HL-60/S4 treated with phorbol 12-myristate 13-acetate at 8.2 ng/mL for 4 days and 3 days (cell line): ENCODE measurements at regions not wholly inside any gene's neighbourhood (a gene's known extent, or its start where the extent isn't known, plus 50 kb on each side); places are given as distances from the start of the nearest gene placed in this dataset.

ENCODE experiments used
- in situ Hi-C: fragments of 300-500 bp; cut with MboI; formaldehyde crosslinking; loops from 2 replicates; pipeline ENCODE4 v1.15.0; 2022; ENCODE audit warnings: low sequenced_read_pairs

GRCh38 chr1:47551971-47552528 is 114.2 kb downstream of the FOXD2 start:
- in situ Hi-C loops: no loop called here

- in situ Hi-C loops: no loop called here
Observed at GRCh38 chr1:47554082-47554481, 116.2 kb downstream of the FOXD2 start.

GRCh38 chr1:47554901-47555300 is 117.1 kb downstream of the FOXD2 start:
- in situ Hi-C loops: no loop called here

GRCh38 chr1:47555306-47555705 is 117.5 kb downstream of the FOXD2 start:
- in situ Hi-C loops: no loop called here

GRCh38 chr1:47555841-47556560 is 118.2 kb downstream of the FOXD2 start:
- in situ Hi-C loops: no loop called here

GRCh38 chr1:47557066-47557465 is 119.2 kb downstream of the FOXD2 start:
- in situ Hi-C loops: no loop called here

GRCh38 chr1:47558601-47559593 is 121.1 kb downstream of the FOXD2 start:
- in situ Hi-C loops: no loop called here

GRCh38 chr1:47559944-47560695 is 122.3 kb downstream of the FOXD2 start:
- in situ Hi-C loops: no loop called here

GRCh38 chr1:47561523-47562007 is 123.7 kb downstream of the FOXD2 start:
- in situ Hi-C loops: no loop called here

GRCh38 chr1:47562147-47562546 is 124.3 kb downstream of the FOXD2 start:
- in situ Hi-C loops: no loop called here

GRCh38 chr1:47562799-47563198 is 125.0 kb downstream of the FOXD2 start:
- in situ Hi-C loops: no loop called here

- in situ Hi-C loops: no loop called here
Observed at GRCh38 chr1:47563201-47563600, 125.4 kb downstream of the FOXD2 start.

GRCh38 chr1:47564570-47564969 is 126.7 kb downstream of the FOXD2 start:
- in situ Hi-C loops: no loop called here

GRCh38 chr1:47565092-47565491 is 127.2 kb downstream of the FOXD2 start:
- in situ Hi-C loops: no loop called here

GRCh38 chr1:47565676-47566075 is 127.8 kb downstream of the FOXD2 start:
- in situ Hi-C loops: no loop called here

- in situ Hi-C loops: no loop called here
Observed at GRCh38 chr1:47568763-47569162, 130.9 kb downstream of the FOXD2 start.

- in situ Hi-C loops: no loop called here
Observed at GRCh38 chr1:47569261-47569660, 131.4 kb downstream of the FOXD2 start.

- in situ Hi-C loops: no loop called here
Observed at GRCh38 chr1:47569681-47570470, 132.0 kb downstream of the FOXD2 start.

GRCh38 chr1:47571161-47571560 is 133.3 kb downstream of the FOXD2 start:
- in situ Hi-C loops: no loop called here

- in situ Hi-C loops: no loop called here
Observed at GRCh38 chr1:47571952-47572351, 134.1 kb downstream of the FOXD2 start.
